GM23248 (cell line): ENCODE measurements at regions not wholly inside any gene's neighbourhood (a gene's known extent, or its start where the extent isn't known, plus 50 kb on each side); places are given as distances from the start of the nearest gene placed in this dataset.

Experiments
- DNase-seq: peaks from one replicate; pipeline ENCODE4 v3.0.0-alpha.2; 2015
- H2AFZ ChIP-seq: fragments of 200-600 bp; sonication (generic); 2 replicates; pipeline ENCODE4 v1.6.1; 2016; ENCODE audit warnings: antibody characterized with exemption
- H3F3A ChIP-seq: fragments of 200-600 bp; sonication (generic); 2 replicates; pipeline ENCODE4 v1.6.1; 2016; ENCODE audit warnings: mild to moderate bottlenecking, antibody characterized with exemption, mixed run types; ENCODE audit not compliant: insufficient read depth
- H3K27ac ChIP-seq: fragments of 200-600 bp; sonication (generic); 2 replicates; pipeline ENCODE4 v1.5.1; 2016; ENCODE audit warnings: mild to moderate bottlenecking
- H3K27me3 ChIP-seq: fragments of 200-600 bp; sonication (generic); replicated peaks from 2 replicates; pipeline ENCODE4 v1.6.1; 2016; ENCODE audit warnings: mild to moderate bottlenecking; ENCODE audit not compliant: insufficient read depth
- H3K36me3 ChIP-seq: fragments of 200-600 bp; sonication (generic); 2 replicates; pipeline ENCODE4 v1.6.1; 2016; ENCODE audit warnings: low read depth, mild to moderate bottlenecking
- H3K4me1 ChIP-seq: fragments of 200-600 bp; sonication (generic); 2 replicates; pipeline ENCODE4 v1.6.1; 2016; ENCODE audit warnings: mild to moderate bottlenecking; ENCODE audit not compliant: insufficient read depth
- H3K4me2 ChIP-seq: fragments of 200-600 bp; sonication (generic); one replicate; pipeline ENCODE4 v1.6.1; 2016; ENCODE audit warnings: mild to moderate bottlenecking; ENCODE audit not compliant: unreplicated experiment
- H3K4me3 ChIP-seq: fragments of 200-600 bp; sonication (generic); 2 replicates; pipeline ENCODE4 v1.5.1; 2016; ENCODE audit warnings: mild to moderate bottlenecking
- H3K79me2 ChIP-seq: fragments of 200-600 bp; sonication (generic); 2 replicates; pipeline ENCODE4 v1.6.1; 2016; ENCODE audit warnings: mild to moderate bottlenecking; ENCODE audit not compliant: insufficient read depth
- H3K9ac ChIP-seq: fragments of 200-600 bp; sonication (generic); 2 replicates; pipeline ENCODE4 v1.6.1; 2016; ENCODE audit warnings: mild to moderate bottlenecking
- H3K9me2 ChIP-seq: fragments of 200-600 bp; sonication (generic); 2 replicates; pipeline ENCODE4 v1.6.1; 2016; ENCODE audit warnings: mixed run types, mild to moderate bottlenecking, moderate library complexity; ENCODE audit not compliant: insufficient read depth
- H3K9me3 ChIP-seq: fragments of 200-600 bp; sonication (generic); one replicate; pipeline ENCODE4 v1.6.1; 2017; ENCODE audit warnings: low read depth
- H4K20me1 ChIP-seq: fragments of 200-600 bp; sonication (generic); 2 replicates; pipeline ENCODE4 v1.6.0; 2016; ENCODE audit not compliant: insufficient read depth
- EZH2 ChIP-seq: fragments of 200-600 bp; sonication (generic); IDR thresholded peaks from 2 replicates; pipeline ENCODE4 v1.6.1; 2018; ENCODE audit warnings: antibody characterized with exemption, mild to moderate bottlenecking; ENCODE audit not compliant: insufficient read depth, poor library complexity, severe bottlenecking
- EZH2phosphoT487 ChIP-seq: fragments of 200-600 bp; sonication (generic); IDR thresholded peaks from 2 replicates; pipeline ENCODE4 v1.6.1; 2018; ENCODE audit warnings: antibody characterized with exemption, moderate library complexity, mild to moderate bottlenecking, low read depth; ENCODE audit not compliant: insufficient read depth
- WGBS, 2 experiments: methylation state at CpG; one replicate each; pipeline ENCODE4 v1.1.6; 2015 to 2017; ENCODE audit warnings: low lambda C conversion rate in 2 of 2, low coverage in 1 of 2; ENCODE audit errors: missing lambda C conversion rate in 2 of 2; 5-methylcytosine and 5-hydroxymethylcytosine counted together
- in situ Hi-C: fragments of 300-500 bp; cut with MboI; formaldehyde crosslinking; loops from 2 replicates; pipeline ENCODE4 v1.15.0; 2020

GRCh38 chr17:62860962-62861873 is 53.1 kb upstream of the MARCHF10 start:
- H3K79me2 ChIP-seq = no peaks in the 10 kb centered on the region
- H3F3A ChIP-seq = peaks cover 10% of the 10 kb centered on the region
- H2AFZ ChIP-seq = no peak overlapping the region
- no peak overlapping the region for H3K27ac ChIP-seq
- no peak overlapping the region for H3K4me2 ChIP-seq
- no peak for TF ChIP-seq EZH2
- no peak for TF ChIP-seq EZH2phosphoT487
- no peak overlapping the region for H3K4me3 ChIP-seq
- in situ Hi-C loops = loop anchor here (5.0 kb wide), 1 partner anchor 51 kb away; no protein-coding TSS in a partner anchor
- peaks cover 12% of the 10 kb centered on the region for H3K4me1 ChIP-seq
- 84 to 87% methylated on average over 8 of the region's 8 CpGs for WGBS, 2 experiments
- H3K9ac ChIP-seq = no peak overlapping the region
- no peaks in the 10 kb centered on the region for H4K20me1 ChIP-seq
- no peak for DNase-seq
- H3K36me3 ChIP-seq = no peaks in the 10 kb centered on the region
- H3K9me2 ChIP-seq = no peaks in the 10 kb centered on the region
- H3K9me3 ChIP-seq = no peaks in the 10 kb centered on the region
- H3K27me3 ChIP-seq = no peaks in the 10 kb centered on the region

GRCh38 chr17:62859146-62859545 is 51.0 kb upstream of the MARCHF10 start:
- DNase-seq = peak; percentile 77

More at GRCh38 chr17:62859146-62859545, 51.0 kb upstream of the MARCHF10 start:
- Histone ChIP-seq H3K9me3 (no peaks in the 10 kb centered on the region), H3K36me3 (no peaks in the 10 kb centered on the region), H4K20me1 (no peaks in the 10 kb centered on the region), H3K27me3 (no peaks in the 10 kb centered on the region), H3K4me3 (no peak overlapping the region), H3K9me2 (no peaks in the 10 kb centered on the region), H3K79me2 (no peaks in the 10 kb centered on the region), H3K9ac (no peak overlapping the region), H3K27ac (peak overlapping the region; percentile 9; the same call in 1 of the 2 replicates), H2AFZ (no peak overlapping the region), H3K4me2 (peak overlapping the region; percentile 14), H3F3A (peaks cover 10% of the 10 kb centered on the region), H3K4me1 (peaks cover 12% of the 10 kb centered on the region)
- 32 to 37% methylated on average over 3 of the region's 3 CpGs for WGBS, 2 experiments
- TF ChIP-seq EZH2phosphoT487 (no peak), EZH2 (no peak)
- in situ Hi-C loops = no loop called here
